CD8-positive, alpha-beta memory T cell (primary cell): ENCODE measurements at regions not wholly inside any gene's neighbourhood (a gene's known extent, or its start where the extent isn't known, plus 50 kb on each side); places are given as distances from the start of the nearest gene placed in this dataset.
A peak's percentile ranks its signal among the peaks of the same experiment; 100 is the strongest.

ENCODE experiments used
- CTCF ChIA-PET: fragments of 350-600 bp; sonication (Branson Sonifier 250); formaldehyde crosslinking; loops from one replicate; lab custom pipeline; 2021; ENCODE audit warnings: antibody characterized with exemption; lab: Charles Lee
- POLR2A ChIA-PET: fragments of 350-600 bp; sonication (Branson Sonifier 250); formaldehyde crosslinking; loops from one replicate; lab custom pipeline; 2021; ENCODE audit warnings: antibody characterized with exemption; lab: Charles Lee
- DNase-seq, 5 donors: peaks; one replicate each; pipeline versions ENCODE4 v3.0.0 to v3.0.0-alpha.2; 2020 to 2022; ENCODE audit warnings: mixed read lengths in 1 of 5
- H3K27ac ChIP-seq: one replicate; pipeline ENCODE4 v1.7.0; 2013; ENCODE audit warnings: low read depth, mild to moderate bottlenecking, low read length, moderate library complexity
- H3K27me3 ChIP-seq: 2 replicates; pipeline ENCODE4 v1.7.0; 2013; ENCODE audit warnings: low read length, mild to moderate bottlenecking; ENCODE audit not compliant: insufficient read depth, poor library complexity, severe bottlenecking
- H3K36me3 ChIP-seq: 2 replicates; pipeline ENCODE4 v1.7.0; 2013; ENCODE audit warnings: mild to moderate bottlenecking, low read length, moderate library complexity; ENCODE audit not compliant: insufficient read depth
- H3K4me1 ChIP-seq: 2 replicates; pipeline ENCODE4 v1.7.0; 2013; ENCODE audit warnings: mild to moderate bottlenecking, low read length, moderate library complexity; ENCODE audit not compliant: insufficient read depth
- H3K4me3 ChIP-seq: 2 replicates; pipeline ENCODE4 v1.7.0; 2013; ENCODE audit warnings: mild to moderate bottlenecking, low read length
- H3K9me3 ChIP-seq: 2 replicates; pipeline ENCODE4 v1.7.0; 2013; ENCODE audit warnings: mild to moderate bottlenecking, low read length
- H3K27ac Mint-ChIP-seq, 8 donors: one replicate each; pipeline ENCODE4 v1.8.0; 2020 to 2021; ENCODE audit warnings: mixed read lengths in 8 of 8, mild to moderate bottlenecking in 6 of 8, inconsistent platforms in 3 of 8, moderate library complexity in 3 of 8
- H3K27me3 Mint-ChIP-seq, 2 donors: one replicate each; pipeline ENCODE4 v1.8.0; 2020 to 2021; ENCODE audit warnings: mixed read lengths in 2 of 2, mild to moderate bottlenecking in 1 of 2, moderate library complexity in 1 of 2
- H3K36me3 Mint-ChIP-seq, 3 donors: one replicate each; pipeline ENCODE4 v1.8.0; 2020 to 2021; ENCODE audit warnings: mixed read lengths in 3 of 3, inconsistent platforms in 1 of 3, mild to moderate bottlenecking in 1 of 3
- H3K4me1 Mint-ChIP-seq, 3 donors: one replicate each; pipeline ENCODE4 v1.8.0; 2020 to 2021; ENCODE audit warnings: mixed read lengths in 3 of 3, inconsistent platforms in 1 of 3, mild to moderate bottlenecking in 1 of 3
- H3K4me3 Mint-ChIP-seq, 7 donors: one replicate each; pipeline ENCODE4 v1.8.0; 2020 to 2021; ENCODE audit warnings: mixed read lengths in 7 of 7, mild to moderate bottlenecking in 6 of 7, moderate library complexity in 4 of 7, inconsistent platforms in 2 of 7
- H3K9me3 Mint-ChIP-seq, 5 donors: one replicate each; pipeline ENCODE4 v1.8.0; 2020 to 2022; ENCODE audit warnings: mixed read lengths in 5 of 5, mild to moderate bottlenecking in 3 of 5, moderate library complexity in 2 of 5, inconsistent platforms in 1 of 5

- Mint-ChIP-seq H3K36me3 (no peaks in the 10 kb centered on the region), H3K27me3 (no peaks in the 10 kb centered on the region), H3K27ac (no peak overlapping the region), H3K4me3 (no peak overlapping the region), H3K4me1 (no peaks in the 10 kb centered on the region), H3K9me3 (peaks cover 0 to 14% (median 10%) of the 10 kb centered on the region in 5 donors)
- ChIA-PET POLR2A (no interaction called here), CTCF (no interaction called here)
- Histone ChIP-seq H3K9me3 (no peaks in the 10 kb centered on the region), H3K27me3 (no peaks in the 10 kb centered on the region), H3K4me1 (no peaks in the 10 kb centered on the region), H3K27ac (no peak overlapping the region), H3K36me3 (no peaks in the 10 kb centered on the region), H3K4me3 (no peak overlapping the region)
- DNase-seq, result no peak
Observed at GRCh38 chr13:107482688-107483087, 732.6 kb downstream of the LIG4 start.

GRCh38 chr13:107480130-107480529 lies 735.2 kb downstream of the LIG4 start:
- DNase-seq, result no peak
- Histone ChIP-seq H3K4me1 (no peaks in the 10 kb centered on the region), H3K27me3 (no peaks in the 10 kb centered on the region), H3K4me3 (no peak overlapping the region), H3K9me3 (no peaks in the 10 kb centered on the region), H3K36me3 (no peaks in the 10 kb centered on the region), H3K27ac (no peak overlapping the region)
- CTCF ChIA-PET, result no interaction called here
- no peak overlapping the region for H3K4me3 Mint-ChIP-seq
- H3K27me3 Mint-ChIP-seq, result no peaks in the 10 kb centered on the region
- H3K36me3 Mint-ChIP-seq, result no peaks in the 10 kb centered on the region
- H3K27ac Mint-ChIP-seq, result no peak overlapping the region
- H3K4me1 Mint-ChIP-seq, result no peaks in the 10 kb centered on the region
- POLR2A ChIA-PET, result no interaction called here
- H3K9me3 Mint-ChIP-seq, result peaks cover 0 to 15% (median 6%) of the 10 kb centered on the region in 5 donors

- no peak overlapping the region for H3K27ac ChIP-seq
- H3K27me3 Mint-ChIP-seq, result no peaks in the 10 kb centered on the region
- H3K4me3 ChIP-seq, result no peak overlapping the region
- ChIA-PET POLR2A (no interaction called here), CTCF (no interaction called here)
- H3K4me1 ChIP-seq, result no peaks in the 10 kb centered on the region
- H3K9me3 Mint-ChIP-seq, result peaks cover 0 to 21% (median 5%) of the 10 kb centered on the region in 5 donors
- H3K9me3 ChIP-seq, result no peaks in the 10 kb centered on the region
- no peaks in the 10 kb centered on the region for H3K27me3 ChIP-seq
- H3K36me3 Mint-ChIP-seq, result no peaks in the 10 kb centered on the region
- H3K27ac Mint-ChIP-seq, result no peak overlapping the region
- no peaks in the 10 kb centered on the region for H3K36me3 ChIP-seq
- no peak for DNase-seq
- no peaks in the 10 kb centered on the region for H3K4me1 Mint-ChIP-seq
- H3K4me3 Mint-ChIP-seq, result no peak overlapping the region
Observed at GRCh38 chr13:107477772-107478379, 737.5 kb downstream of the LIG4 start.

GRCh38 chr13:107475753-107476453 lies 739.4 kb downstream of the LIG4 start:
- Histone ChIP-seq H3K27me3 (no peaks in the 10 kb centered on the region), H3K9me3 (no peaks in the 10 kb centered on the region), H3K4me3 (no peak overlapping the region), H3K27ac (no peak overlapping the region), H3K36me3 (no peaks in the 10 kb centered on the region), H3K4me1 (no peaks in the 10 kb centered on the region)
- Mint-ChIP-seq H3K4me1 (no peaks in the 10 kb centered on the region), H3K36me3 (no peaks in the 10 kb centered on the region), H3K9me3 (peaks cover 0 to 25% (median 7%) of the 10 kb centered on the region in 5 donors), H3K4me3 (no peak overlapping the region), H3K27me3 (no peaks in the 10 kb centered on the region), H3K27ac (no peak overlapping the region)
- POLR2A ChIA-PET, result no interaction called here
- DNase-seq, result no peak
- CTCF ChIA-PET, result no interaction called here

- Histone ChIP-seq H3K4me3 (no peak overlapping the region), H3K4me1 (no peaks in the 10 kb centered on the region), H3K27me3 (no peaks in the 10 kb centered on the region), H3K27ac (no peak overlapping the region), H3K9me3 (no peaks in the 10 kb centered on the region), H3K36me3 (no peaks in the 10 kb centered on the region)
- Mint-ChIP-seq H3K4me1 (no peaks in the 10 kb centered on the region), H3K4me3 (no peak overlapping the region), H3K27me3 (no peaks in the 10 kb centered on the region), H3K9me3 (peaks cover 0 to 25% (median 5%) of the 10 kb centered on the region in 5 donors), H3K36me3 (no peaks in the 10 kb centered on the region), H3K27ac (no peak overlapping the region)
- DNase-seq, result no peak
- ChIA-PET CTCF (no interaction called here), POLR2A (no interaction called here)
Observed at GRCh38 chr13:107473253-107473652, 742.1 kb downstream of the LIG4 start.

- Histone ChIP-seq H3K27me3 (no peaks in the 10 kb centered on the region), H3K36me3 (no peaks in the 10 kb centered on the region), H3K4me3 (no peak overlapping the region), H3K4me1 (no peaks in the 10 kb centered on the region), H3K9me3 (no peaks in the 10 kb centered on the region), H3K27ac (no peak overlapping the region)
- Mint-ChIP-seq H3K4me3 (no peak overlapping the region), H3K9me3 (peaks cover 1 to 14% (median 10%) of the 10 kb centered on the region in 5 donors), H3K36me3 (no peaks in the 10 kb centered on the region), H3K4me1 (no peaks in the 10 kb centered on the region), H3K27me3 (no peaks in the 10 kb centered on the region), H3K27ac (peak overlapping the region in 1 of 8 donors; percentile 31)
- DNase-seq, result no peak
- CTCF ChIA-PET, result no interaction called here
- POLR2A ChIA-PET, result no interaction called here
Observed at GRCh38 chr13:107466326-107467099, 748.8 kb downstream of the LIG4 start.

- no peak overlapping the region for H3K27ac ChIP-seq
- H3K36me3 ChIP-seq, result no peaks in the 10 kb centered on the region
- H3K27me3 ChIP-seq, result no peaks in the 10 kb centered on the region
- no peak for DNase-seq
- Mint-ChIP-seq H3K9me3 (peaks cover 0 to 27% (median 12%) of the 10 kb centered on the region in 5 donors), H3K27ac (no peak overlapping the region), H3K4me3 (no peak overlapping the region), H3K27me3 (no peaks in the 10 kb centered on the region), H3K36me3 (no peaks in the 10 kb centered on the region), H3K4me1 (no peaks in the 10 kb centered on the region)
- H3K4me1 ChIP-seq, result no peaks in the 10 kb centered on the region
- no peaks in the 10 kb centered on the region for H3K9me3 ChIP-seq
- POLR2A ChIA-PET, result no interaction called here
- H3K4me3 ChIP-seq, result no peak overlapping the region
- CTCF ChIA-PET, result no interaction called here
Observed at GRCh38 chr13:107462501-107462900, 752.8 kb downstream of the LIG4 start.

GRCh38 chr13:107461751-107462150 lies 753.6 kb downstream of the LIG4 start:
- H3K36me3 ChIP-seq, result no peaks in the 10 kb centered on the region
- Mint-ChIP-seq H3K4me1 (no peaks in the 10 kb centered on the region), H3K27ac (no peak overlapping the region), H3K4me3 (no peak overlapping the region), H3K36me3 (no peaks in the 10 kb centered on the region), H3K9me3 (peaks cover 0 to 27% (median 11%) of the 10 kb centered on the region in 5 donors), H3K27me3 (no peaks in the 10 kb centered on the region)
- no peak overlapping the region for H3K27ac ChIP-seq
- CTCF ChIA-PET, result no interaction called here
- POLR2A ChIA-PET, result no interaction called here
- H3K4me1 ChIP-seq, result no peaks in the 10 kb centered on the region
- H3K27me3 ChIP-seq, result no peaks in the 10 kb centered on the region
- no peaks in the 10 kb centered on the region for H3K9me3 ChIP-seq
- no peak for DNase-seq
- no peak overlapping the region for H3K4me3 ChIP-seq
